Raji (cell line): ENCODE measurements at regions not wholly inside any gene's neighbourhood (a gene's known extent, or its start where the extent isn't known, plus 50 kb on each side); places are given as distances from the start of the nearest gene placed in this dataset.

Experiments used
- POLR2A ChIP-seq: IDR thresholded peaks from 2 replicates; pipeline ENCODE4 v1.6.1; 2011; ENCODE audit warnings: low read depth, low read length, control low read depth; ENCODE audit not compliant: insufficient read depth

DNA sequence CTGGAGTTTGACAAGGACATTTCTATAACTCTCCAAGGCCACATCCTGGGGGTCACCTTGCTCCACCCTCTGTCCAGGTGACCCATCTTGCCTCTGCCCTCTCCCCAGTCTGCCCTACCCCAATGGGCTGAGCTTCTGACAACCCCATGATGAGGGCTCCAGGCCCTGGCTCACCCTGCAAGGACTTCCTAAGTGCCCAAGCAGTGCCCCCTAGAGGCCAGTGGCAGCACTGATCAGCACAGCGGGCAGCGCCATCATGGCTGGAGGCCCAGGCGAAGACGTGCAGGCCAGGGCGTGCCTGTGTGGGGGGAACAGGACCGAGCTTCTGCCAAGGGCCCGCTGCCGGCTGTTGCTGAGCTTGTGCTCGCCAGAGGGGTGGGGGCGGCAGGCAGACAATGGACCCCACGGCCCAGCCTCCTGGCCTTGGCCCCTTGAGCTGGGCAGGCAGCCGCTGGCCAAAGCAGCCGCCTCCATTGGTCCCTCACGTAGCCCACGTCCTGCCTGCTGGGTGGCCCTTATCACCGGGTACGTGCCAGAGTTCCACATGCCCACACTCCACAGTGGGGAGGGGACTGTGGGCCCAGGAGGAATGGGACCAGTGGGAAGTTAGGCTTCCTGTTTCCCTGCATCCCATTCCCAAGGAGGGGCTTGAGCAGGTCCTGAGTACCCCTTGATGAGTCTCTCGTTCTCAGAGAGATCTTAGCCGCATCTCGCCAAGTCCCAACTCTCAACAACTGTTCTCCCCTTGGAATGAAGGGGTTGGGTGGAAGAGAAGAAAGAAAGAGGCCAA lies 64.3 kb downstream of the MRPL14 start:
- TF ChIP-seq POLR2A = no peak

- no peak for TF ChIP-seq POLR2A
Observed at GRCh38 chr6:44062105-44062770, 65.0 kb downstream of the MRPL14 start.

DNA sequence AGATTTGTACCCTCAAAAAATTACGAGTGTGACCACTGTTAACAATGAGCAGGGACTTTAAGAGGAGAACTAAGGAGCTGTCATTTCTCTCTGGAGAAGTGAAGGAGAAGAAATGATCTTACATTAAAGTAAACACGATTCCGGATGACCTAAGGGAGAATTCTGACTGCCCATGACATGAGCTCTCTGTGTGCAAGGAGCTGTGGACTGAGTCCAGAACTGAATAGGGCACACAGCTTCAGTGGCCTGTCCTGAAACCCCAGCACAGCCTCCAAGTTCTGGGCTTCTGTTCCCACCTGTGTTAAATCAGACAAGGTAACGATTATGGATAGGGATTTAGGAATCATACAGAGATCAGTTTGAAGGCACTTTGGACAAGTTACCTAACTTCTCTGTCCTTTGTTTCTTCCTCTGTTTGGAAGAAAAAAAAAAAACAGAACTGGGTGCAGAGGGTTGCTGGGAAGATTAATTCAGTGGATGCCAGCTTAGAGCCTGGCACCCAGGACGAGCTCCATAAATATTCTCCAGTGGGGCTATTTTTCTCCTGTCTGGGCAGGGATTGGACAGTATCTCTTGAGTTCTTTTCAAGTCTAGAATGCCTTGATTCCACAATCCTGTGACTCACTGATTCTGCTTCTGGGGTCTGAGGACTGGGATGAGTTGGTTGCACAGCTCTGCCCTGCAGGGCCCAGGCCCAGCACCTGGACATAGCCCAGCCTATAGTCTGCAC lies 65.7 kb downstream of the MRPL14 start:
- no peak for TF ChIP-seq POLR2A

GRCh38 chr6:44060612-44061374 lies 66.5 kb downstream of the MRPL14 start:
- TF ChIP-seq POLR2A = no peak

- TF ChIP-seq POLR2A = no peak
Observed at GRCh38 chr6:44059359-44060346, 67.6 kb downstream of the MRPL14 start.

DNA sequence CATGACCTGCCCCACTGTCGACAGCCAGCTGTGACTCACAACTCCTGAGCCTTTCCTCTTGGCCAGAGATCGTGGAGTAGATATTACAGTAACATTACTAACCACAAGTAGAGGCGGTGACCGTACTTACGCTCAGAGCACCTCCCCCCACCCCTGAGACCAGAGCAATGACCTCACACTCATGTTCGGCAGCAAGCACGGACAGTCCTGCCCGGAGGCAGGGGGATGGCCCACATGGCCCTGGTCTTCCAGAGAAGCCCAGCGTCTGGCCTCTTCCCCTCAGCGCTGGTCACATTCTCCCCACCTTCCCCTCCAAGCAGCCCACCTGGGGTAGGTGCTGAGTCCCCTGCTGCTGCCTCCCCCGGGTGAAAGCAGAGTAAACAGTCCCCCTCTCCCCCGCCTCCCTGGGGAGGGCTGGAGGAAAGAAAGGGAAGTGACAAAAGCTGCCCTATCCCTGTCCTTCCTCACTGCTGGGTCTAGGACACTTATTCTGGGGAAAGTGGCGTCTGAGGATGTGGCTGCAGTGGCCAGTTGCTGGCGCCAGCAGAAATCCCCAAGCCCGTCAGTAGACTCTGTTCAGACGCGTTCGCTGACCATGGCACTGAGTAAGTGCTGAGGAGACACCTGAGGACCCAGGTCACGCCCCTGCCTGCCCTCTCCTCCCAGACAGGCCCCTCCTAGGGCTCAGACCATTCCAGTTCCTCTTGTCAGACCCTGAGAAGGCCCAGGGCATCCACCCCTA lies 68.5 kb downstream of the MRPL14 start:
- no peak for TF ChIP-seq POLR2A

GRCh38 chr6:44057931-44058616 lies 69.2 kb downstream of the MRPL14 start:
- TF ChIP-seq POLR2A = no peak

- no peak for TF ChIP-seq POLR2A
Observed at GRCh38 chr6:44057238-44057930, 69.9 kb downstream of the MRPL14 start.

DNA sequence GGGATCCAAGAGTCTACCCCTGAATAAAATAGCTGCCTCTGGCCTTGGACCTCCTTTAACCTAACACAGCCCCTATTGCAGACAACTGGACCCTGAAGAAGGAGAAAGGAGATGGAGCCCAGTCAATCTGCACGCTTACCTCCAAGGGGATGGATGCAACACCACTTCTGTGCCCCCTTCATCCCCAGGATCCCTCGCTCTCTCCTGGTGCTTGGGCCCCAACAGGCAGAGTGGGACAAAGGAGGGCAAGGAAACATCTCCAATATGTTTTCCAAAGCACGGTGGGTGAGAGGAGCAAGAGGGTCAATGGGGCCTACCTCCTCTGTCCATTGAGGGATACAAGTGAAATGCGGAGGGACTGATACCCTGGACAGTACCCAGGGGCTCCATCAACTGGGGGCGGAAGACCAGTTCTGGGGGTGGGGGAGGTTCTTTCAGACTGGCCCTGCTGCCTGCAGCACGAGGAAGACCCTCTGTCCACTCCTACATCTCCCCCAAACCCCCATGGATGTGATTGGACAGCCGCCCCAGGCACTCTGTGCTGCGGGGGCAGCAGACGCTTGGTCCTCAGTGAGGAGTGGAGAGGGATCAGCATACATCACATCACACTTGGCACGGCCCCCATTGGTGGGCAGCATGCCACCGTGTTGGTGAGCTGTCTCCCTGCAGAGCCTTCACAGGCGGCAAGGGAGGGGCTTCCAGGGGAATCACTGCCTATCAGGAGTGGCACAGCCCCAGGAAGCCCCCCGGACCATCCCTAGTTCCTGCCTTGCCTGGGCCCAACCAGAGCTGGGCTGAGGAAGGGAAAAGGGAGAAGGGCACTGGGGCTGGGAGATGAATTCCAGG lies 70.6 kb downstream of the MRPL14 start:
- no peak for TF ChIP-seq POLR2A

DNA sequence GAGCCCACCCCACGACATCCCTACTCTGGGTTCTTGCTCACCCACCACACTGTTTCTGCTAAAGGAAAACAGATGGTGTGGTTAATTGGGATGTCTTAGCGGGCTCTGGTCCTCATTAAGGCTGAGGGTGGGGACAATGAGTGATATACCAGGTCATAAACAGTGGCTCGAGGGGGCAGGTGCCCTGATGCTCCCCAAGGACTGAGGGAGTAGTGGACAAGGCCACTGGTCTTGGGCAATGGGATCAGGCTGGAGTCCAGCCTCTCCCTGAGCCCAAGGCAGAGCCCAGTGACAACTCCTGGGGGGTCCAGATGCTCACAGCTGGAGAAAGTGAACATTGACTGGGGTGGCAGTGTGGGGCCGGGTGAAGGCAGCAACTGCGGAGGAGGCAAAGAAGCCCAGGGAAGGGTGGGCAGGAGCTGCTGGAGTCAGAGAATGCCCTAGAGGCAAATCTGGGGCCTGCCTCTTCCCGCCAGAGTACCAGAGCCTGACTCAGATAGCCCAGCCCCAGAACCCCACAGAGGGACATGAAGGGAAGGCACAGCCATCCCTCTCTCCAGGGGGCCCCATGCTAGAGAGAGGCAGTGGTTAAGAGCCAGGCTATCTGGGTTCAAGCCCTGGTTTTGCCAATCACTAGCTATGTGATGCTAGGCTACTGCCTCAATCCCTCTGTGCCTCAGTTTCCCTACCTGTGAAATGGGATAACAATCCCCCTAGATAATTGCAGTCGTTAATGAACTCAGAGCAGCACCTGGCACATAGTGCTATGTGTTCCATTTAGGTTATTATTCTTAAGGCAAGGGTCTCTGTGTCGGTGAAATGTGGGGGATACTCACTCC lies 72.3 kb downstream of the MRPL14 start:
- TF ChIP-seq POLR2A = no peak
